EH (cell line): ENCODE measurements at regions not wholly inside any gene's neighbourhood (a gene's known extent, or its start where the extent isn't known, plus 50 kb on each side); places are given as distances from the start of the nearest gene placed in this dataset.
"Not testable (repeated sequence)": the region's sequence is repeated elsewhere in the genome, so short reads cannot be mapped to it uniquely, and the experiment has no call there.

ENCODE experiments used
- DNase-seq: peaks from one replicate; pipeline ENCODE4 v3.0.0-alpha.2; 2015; ENCODE audit warnings: low read depth

GRCh38 chr5:101482931-101483330, 579.8 kb upstream of the ST8SIA4 start:
- DNase-seq: no peak

GRCh38 chr5:101473483-101473882, 570.4 kb upstream of the ST8SIA4 start:
- DNase-seq: no peak

GRCh38 chr5:101461455-101461854, 558.4 kb upstream of the ST8SIA4 start:
- DNase-seq: no peak

GRCh38 chr5:101458587-101458986, 555.5 kb upstream of the ST8SIA4 start:
- no peak for DNase-seq

- DNase-seq: no peak
Measured at GRCh38 chr5:101455851-101456250, 552.8 kb upstream of the ST8SIA4 start.

GRCh38 chr5:101455048-101455447, 552.0 kb upstream of the ST8SIA4 start:
- DNase-seq: no peak

- DNase-seq: not testable (repeated sequence)
Measured at GRCh38 chr5:101442281-101442680, 539.2 kb upstream of the ST8SIA4 start.

GRCh38 chr5:101440173-101440572, 537.1 kb upstream of the ST8SIA4 start:
- no peak for DNase-seq

GRCh38 chr5:101437351-101437750, 534.3 kb upstream of the ST8SIA4 start:
- DNase-seq: no peak

- no peak for DNase-seq
Measured at GRCh38 chr5:101435768-101436167, 532.7 kb upstream of the ST8SIA4 start.

GRCh38 chr5:101431201-101431600, 528.1 kb upstream of the ST8SIA4 start:
- DNase-seq: no peak

GRCh38 chr5:101430551-101430950, 527.5 kb upstream of the ST8SIA4 start:
- no peak for DNase-seq

GRCh38 chr5:101429241-101429640, 526.2 kb upstream of the ST8SIA4 start:
- DNase-seq: peak; percentile 49

GRCh38 chr5:101425339-101425859, 522.3 kb upstream of the ST8SIA4 start:
- DNase-seq: peak; percentile 18

GRCh38 chr5:101424530-101425175, 521.6 kb upstream of the ST8SIA4 start:
- DNase-seq: peak; percentile 48

GRCh38 chr5:101418713-101419118, 515.6 kb upstream of the ST8SIA4 start:
- no peak for DNase-seq

GRCh38 chr5:101404531-101404930, 501.4 kb upstream of the ST8SIA4 start:
- DNase-seq: no peak

- no peak for DNase-seq
Measured at GRCh38 chr5:101393795-101394450, 490.8 kb upstream of the ST8SIA4 start.

GRCh38 chr5:101390151-101390908, 487.2 kb upstream of the ST8SIA4 start:
- DNase-seq: peak; percentile 27

GRCh38 chr5:101385276-101385675, 482.2 kb upstream of the ST8SIA4 start:
- no peak for DNase-seq

GRCh38 chr5:101370181-101370580, 467.1 kb upstream of the ST8SIA4 start:
- DNase-seq: no peak

GRCh38 chr5:101364469-101364868, 461.4 kb upstream of the ST8SIA4 start:
- no peak for DNase-seq

- DNase-seq: no peak
Measured at GRCh38 chr5:101362067-101362466, 459.0 kb upstream of the ST8SIA4 start.
